CD4-positive, alpha-beta T cell treated with Interleukin-15 for 4 hours (primary cell): ENCODE measurements at regions not wholly inside any gene's neighbourhood (a gene's known extent, or its start where the extent isn't known, plus 50 kb on each side); places are given as distances from the start of the nearest gene placed in this dataset.
"Not testable (repeated sequence)": the region's sequence is repeated elsewhere in the genome, so short reads cannot be mapped to it uniquely, and the experiment has no call there.

Experiments used
- DNase-seq: peaks from one replicate; pipeline ENCODE4 v3.0.0-alpha.2; 2020; ENCODE audit warnings: low spot score

DNA sequence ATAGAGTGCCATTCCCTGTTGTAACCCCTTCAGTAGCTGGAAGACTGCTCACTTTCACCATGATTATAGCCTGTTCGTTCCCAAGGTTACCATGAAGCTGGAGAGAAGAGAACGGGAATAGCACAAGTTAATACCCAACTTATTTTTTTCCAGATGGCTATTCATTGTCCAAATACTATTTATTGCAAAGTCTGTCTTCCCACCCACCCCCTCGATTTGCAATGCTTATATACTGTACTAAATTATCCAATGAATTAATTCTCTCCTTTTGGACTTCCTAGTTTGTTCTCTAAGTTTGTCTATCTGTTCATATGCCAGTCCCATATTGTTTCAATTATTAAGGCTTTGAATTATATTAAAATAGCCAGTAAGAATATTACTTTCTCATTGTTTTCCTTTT lies 231.0 kb downstream of the RAB11FIP4 start:
- no peak for DNase-seq

DNA sequence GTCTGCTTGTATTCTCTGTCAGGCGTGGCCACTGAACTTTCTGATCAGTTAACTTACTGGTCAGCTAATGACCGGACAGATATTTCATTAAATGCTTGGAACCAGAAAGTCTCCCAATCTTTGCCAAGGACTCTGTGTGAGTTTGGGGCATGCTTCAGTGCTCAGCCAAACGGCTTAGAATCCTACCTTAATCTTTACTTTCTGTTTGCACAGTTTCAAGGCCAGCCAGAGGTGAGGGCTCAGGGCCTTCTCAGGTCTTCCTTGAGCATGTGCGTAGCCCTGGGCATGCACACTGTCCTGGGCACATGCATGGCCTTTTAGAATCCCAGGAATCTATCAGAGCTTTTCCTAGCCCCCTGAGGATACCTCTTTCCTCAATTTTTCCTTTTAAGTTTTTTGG lies 230.1 kb downstream of the RAB11FIP4 start:
- DNase-seq = no peak

- DNase-seq = not testable (repeated sequence)
These were observed 219.6 kb downstream of the RAB11FIP4 start for GRCh38 chr17:31611053-31611452.

- DNase-seq = no peak
These were observed 218.8 kb downstream of the RAB11FIP4 start for GRCh38 chr17:31609996-31610910.

DNA sequence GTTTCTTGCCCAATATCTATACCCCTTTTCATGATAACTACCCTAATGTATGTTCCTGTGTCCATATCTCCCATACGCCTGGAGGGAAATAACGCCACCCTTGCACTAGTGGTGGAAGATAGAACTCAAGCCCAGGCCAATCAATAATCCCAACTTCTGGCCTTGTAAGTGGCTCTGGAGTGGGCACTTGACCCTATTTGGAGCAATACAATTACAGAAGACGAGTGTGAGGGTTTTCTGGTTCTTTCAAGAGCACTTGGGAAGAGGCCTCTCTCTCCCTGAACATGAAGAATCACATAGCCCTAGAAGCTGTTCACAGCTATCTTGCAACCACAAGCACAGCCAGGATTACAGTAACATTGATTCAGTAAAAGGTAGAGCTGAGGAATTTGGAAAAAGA lies 217.9 kb downstream of the RAB11FIP4 start:
- DNase-seq = no peak

- DNase-seq = no peak
These were observed 217.3 kb downstream of the RAB11FIP4 start for GRCh38 chr17:31608659-31609254.

DNA sequence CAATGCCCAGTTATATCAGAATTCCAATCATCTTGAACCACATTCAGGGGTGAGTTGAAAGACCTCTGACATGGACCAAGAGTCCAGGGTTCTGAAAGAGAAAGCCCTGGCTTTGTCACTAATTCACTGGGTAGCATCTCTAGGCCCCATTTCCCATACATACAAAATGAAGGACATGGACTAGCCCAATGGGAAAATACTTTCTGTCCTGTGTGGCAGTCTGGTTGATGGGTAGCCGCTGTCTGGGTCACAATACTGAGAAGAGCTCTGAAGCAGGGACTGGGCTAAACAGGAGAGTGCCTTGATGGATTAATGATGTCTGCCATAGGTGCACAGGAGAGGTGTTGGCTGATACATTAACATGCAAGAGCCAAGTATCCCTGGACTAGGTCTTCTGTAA lies 214.3 kb downstream of the RAB11FIP4 start:
- DNase-seq = no peak

DNA sequence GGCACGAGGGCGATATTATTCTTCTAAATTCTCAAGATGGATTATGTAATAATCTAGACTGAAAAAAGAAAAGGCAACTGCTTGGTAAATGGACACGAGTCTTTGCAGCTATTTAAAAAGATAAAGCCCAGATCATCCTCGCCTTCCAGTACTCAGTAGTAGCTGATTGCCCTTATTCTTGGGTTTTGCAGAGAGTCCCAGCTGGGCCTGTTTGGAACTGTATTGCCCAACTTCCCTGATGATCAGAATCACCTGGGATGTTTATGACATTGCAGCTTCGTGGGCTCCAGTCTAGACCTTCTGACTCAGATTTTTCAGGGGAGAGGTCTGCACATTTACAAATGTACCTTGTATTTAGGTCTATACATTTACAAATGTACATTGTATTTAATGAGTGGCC lies 213.5 kb downstream of the RAB11FIP4 start:
- DNase-seq = no peak

- not testable (repeated sequence) for DNase-seq
These were observed 208.7 kb downstream of the RAB11FIP4 start for GRCh38 chr17:31600144-31600543.

DNA sequence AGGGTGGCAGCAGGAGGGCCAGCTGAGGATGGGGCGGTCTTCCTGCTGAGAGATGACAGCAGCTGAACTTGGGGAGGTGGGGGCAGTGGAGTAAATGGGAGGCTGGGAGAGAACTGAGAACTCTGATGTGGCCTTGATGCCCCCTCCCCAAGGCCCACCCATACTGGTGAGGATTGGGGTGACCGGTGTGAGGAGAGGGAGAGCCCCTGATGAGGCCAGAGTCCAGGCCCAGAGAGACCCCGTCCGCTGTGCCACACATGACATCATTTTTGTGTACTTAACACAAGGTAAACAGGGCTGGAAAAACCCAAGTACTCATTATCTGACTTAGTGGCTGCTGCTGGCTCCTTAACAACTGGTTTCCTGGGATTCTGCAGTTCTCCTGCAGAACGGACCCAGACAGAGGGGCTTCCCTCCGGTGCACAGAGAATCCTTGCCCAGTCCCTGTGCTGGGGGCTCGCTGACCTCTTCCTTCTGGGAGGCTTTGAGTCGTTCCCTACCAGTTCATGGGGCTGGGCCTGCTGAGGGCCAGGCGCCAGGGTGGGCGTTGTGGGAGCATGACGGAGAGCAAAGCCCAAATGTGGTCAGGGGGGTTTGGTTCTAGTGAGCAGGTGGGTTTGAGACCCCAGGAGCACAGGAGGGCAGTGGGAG lies 207.6 kb downstream of the RAB11FIP4 start:
- no peak for DNase-seq

- no peak for DNase-seq
These were observed 206.9 kb downstream of the RAB11FIP4 start for GRCh38 chr17:31598399-31598782.

GRCh38 chr17:31597646-31598398 lies 206.3 kb downstream of the RAB11FIP4 start:
- no peak for DNase-seq

GRCh38 chr17:31596382-31597323 lies 205.2 kb downstream of the RAB11FIP4 start:
- no peak for DNase-seq

- DNase-seq = no peak
These were observed 204.3 kb downstream of the RAB11FIP4 start for GRCh38 chr17:31595666-31596381.

DNA sequence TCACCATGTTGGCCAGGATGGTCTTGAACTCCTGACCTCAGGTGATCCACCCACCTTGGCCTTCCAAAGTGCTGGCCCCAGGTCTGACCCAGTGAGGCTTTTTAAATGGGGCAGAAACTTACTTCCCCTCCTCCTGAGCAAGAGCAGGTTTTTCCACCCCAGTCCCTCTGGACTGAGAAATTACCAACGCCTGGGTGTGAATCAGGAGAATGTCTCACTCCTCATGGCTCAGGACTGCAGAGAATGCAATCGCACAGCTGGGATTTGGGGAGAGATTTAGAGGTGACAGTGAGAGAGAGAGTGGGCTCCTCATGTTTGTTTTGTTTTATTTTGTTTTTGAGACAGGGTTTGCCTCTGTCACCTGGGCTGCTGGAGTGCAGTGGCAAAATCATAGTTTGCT lies 203.6 kb downstream of the RAB11FIP4 start:
- DNase-seq = no peak

GRCh38 chr17:31594416-31594815 lies 202.9 kb downstream of the RAB11FIP4 start:
- no peak for DNase-seq

GRCh38 chr17:31593806-31594205 lies 202.3 kb downstream of the RAB11FIP4 start:
- no peak for DNase-seq

GRCh38 chr17:31591924-31592323 lies 200.4 kb downstream of the RAB11FIP4 start:
- DNase-seq = no peak

DNA sequence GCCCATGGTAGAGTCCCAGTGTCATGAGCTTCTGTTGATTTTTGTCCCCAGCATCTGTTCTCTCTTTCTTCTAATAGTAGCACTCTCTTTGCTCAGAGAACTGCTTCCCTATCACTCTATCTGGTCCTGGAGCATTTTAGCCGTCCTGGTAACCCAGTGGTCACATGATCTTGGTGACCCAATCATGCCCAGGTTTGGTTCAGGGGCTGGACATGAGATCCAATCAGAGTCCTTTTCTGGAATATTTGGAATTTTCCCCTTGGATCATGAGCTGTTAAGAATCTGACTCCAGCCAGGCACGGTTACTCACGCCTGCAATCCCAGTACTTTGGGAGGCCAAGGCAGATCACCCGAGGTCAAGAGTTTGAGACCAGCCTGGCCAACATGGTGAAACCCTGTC lies 197.0 kb downstream of the RAB11FIP4 start:
- DNase-seq = no peak

DNA sequence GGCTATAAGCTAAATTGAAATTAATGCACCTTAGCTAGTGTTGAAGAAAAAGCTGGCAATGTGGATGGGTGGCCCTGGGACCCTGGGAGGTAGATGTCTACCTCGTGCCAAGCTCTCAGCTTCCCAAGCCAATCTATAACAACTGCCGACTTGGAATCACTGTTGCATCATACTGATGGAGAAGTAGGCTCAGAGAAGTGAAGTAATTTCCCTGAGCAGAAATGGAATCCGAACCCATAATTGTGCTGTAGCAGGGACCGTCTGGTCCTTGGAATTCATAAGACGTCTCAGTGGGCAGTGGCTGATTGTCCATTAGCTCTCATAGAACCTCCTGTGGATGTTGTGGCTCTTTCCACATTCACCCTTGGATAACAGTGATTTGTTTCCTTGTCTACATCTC lies 196.6 kb downstream of the RAB11FIP4 start:
- DNase-seq = no peak
